K562 (cell line): ENCODE measurements at regions not wholly inside any gene's neighbourhood (a gene's known extent, or its start where the extent isn't known, plus 50 kb on each side); places are given as distances from the start of the nearest gene placed in this dataset.

Experiments used
- ATAC-seq: fragments of 200-7000 bp; cut with Tn5 transposase; 3 replicates; pipeline ENCODE4 v1.9.1; 2020; ENCODE audit warnings: moderate library complexity
- BruUV-seq: library from RNA; stranded (reverse); fragments of 400-500 nt; replicated peaks from 2 replicates; lab custom pipeline; 2021; lab: Mats Ljungman, UMichigan
- CTCF ChIA-PET: fragments of 300-600 bp; formaldehyde crosslinking; extraction: SDS; loops from one replicate; lab custom pipeline; 2021; ENCODE audit warnings: low intra/inter-chr PET ratio; lab: Yijun Ruan, JAX
- POLR2A ChIA-PET: fragments of 300-600, 350-650 bp; sonication (Branson Sonifier 250); formaldehyde crosslinking; extraction: SDS; loops from one replicate; lab custom pipeline; 2021; ENCODE audit warnings: antibody characterized with exemption, inconsistent platforms; lab: Yijun Ruan, JAX
- DNase-seq, 4 experiments: peaks; one replicate each; pipeline versions ENCODE4 v3.0.0 to v3.0.0-alpha.2; 2011 to 2018; ENCODE audit warnings: low spot score in 3 of 4, mixed read lengths in 3 of 4; ENCODE audit errors: extremely low read depth in 1 of 4
- FAIRE-seq: peaks from 2 replicates; lab custom pipeline; 2011; peaks lifted over from hg19 to GRCh38; lab: Jason Lieb, UNC
- H2AFZ ChIP-seq: 2 replicates; pipeline ENCODE4 v1.6.0; 2011; ENCODE audit warnings: low read depth, low read length, control low read depth, inconsistent platforms
- H3K27ac ChIP-seq: fragments of 200-600 bp; 3 replicates; pipeline ENCODE4 v1.8.0; 2011; ENCODE audit warnings: low read depth, mild to moderate bottlenecking, control low read depth, inconsistent platforms, low read length, moderate library complexity, mixed read lengths; ENCODE audit errors: extremely low read depth
- H3K27me3 ChIP-seq, 2 experiments: fragments of 300-600 bp in 1 of 2; 2 replicates in 1 of 2; 3 replicates in 1 of 2; pipeline versions ENCODE4 v1.6.0 to v1.8.0; 2011; ENCODE audit warnings: inconsistent platforms in 2 of 2, low read length in 2 of 2, mild to moderate bottlenecking in 1 of 2, mixed read lengths in 1 of 2, moderate library complexity in 1 of 2; ENCODE audit not compliant: control insufficient read depth in 2 of 2, insufficient read depth in 2 of 2
- H3K36me3 ChIP-seq: fragments of 300-600 bp; 3 replicates; pipeline ENCODE4 v1.8.0; 2011; ENCODE audit warnings: mild to moderate bottlenecking, low read length, inconsistent platforms; ENCODE audit not compliant: control insufficient read depth, insufficient read depth
- H3K4me1 ChIP-seq, 2 experiments: fragments of 200-600 bp in 1 of 2; replicated peaks in 1 of 2; 2 replicates in 1 of 2; 3 replicates in 1 of 2; pipeline versions ENCODE4 v1.5.1 to v1.8.0; 2011; ENCODE audit warnings: inconsistent platforms in 2 of 2, low read length in 2 of 2, mild to moderate bottlenecking in 1 of 2, mixed read lengths in 1 of 2, moderate library complexity in 1 of 2; ENCODE audit not compliant: control insufficient read depth in 2 of 2, insufficient read depth in 2 of 2
- H3K4me2 ChIP-seq: 2 replicates; pipeline ENCODE4 v1.6.1; 2011; ENCODE audit warnings: low read length, control low read depth, inconsistent platforms, mixed read lengths; ENCODE audit not compliant: insufficient read depth
- H3K4me3 ChIP-seq: fragments of 200-600 bp; sonication (generic), shearing (Covaris generic); 2 replicates; pipeline ENCODE4 v1.5.1; 2016; ENCODE audit warnings: control low read depth, inconsistent platforms
- H3K79me2 ChIP-seq: fragments of 200-600 bp; 3 replicates; pipeline ENCODE4 v1.8.0; 2011; ENCODE audit warnings: low read length, inconsistent platforms; ENCODE audit not compliant: control insufficient read depth, insufficient read depth
- H3K9ac ChIP-seq, 2 experiments: 2 replicates each; pipeline versions ENCODE4 v1.6.0 to v1.6.1; 2011; ENCODE audit warnings: low read depth in 2 of 2, low read length in 2 of 2, control low read depth in 1 of 2, inconsistent platforms in 1 of 2, mild to moderate bottlenecking in 1 of 2, mixed read lengths in 1 of 2; ENCODE audit not compliant: insufficient read depth in 1 of 2
- H3K9me1 ChIP-seq: one replicate; pipeline ENCODE4 v1.6.0; 2011; ENCODE audit warnings: inconsistent platforms, mild to moderate bottlenecking, low read length, moderate library complexity; ENCODE audit not compliant: control insufficient read depth, insufficient read depth
- H3K9me3 ChIP-seq: replicated peaks from 2 replicates; pipeline ENCODE4 v1.5.1; 2011; ENCODE audit warnings: low read depth, low read length, inconsistent platforms; ENCODE audit not compliant: control insufficient read depth, insufficient read depth
- H4K20me1 ChIP-seq: replicated peaks from 2 replicates; pipeline ENCODE4 v1.6.1; 2011; ENCODE audit warnings: low read length, inconsistent platforms, mixed read lengths; ENCODE audit not compliant: control insufficient read depth, insufficient read depth
- COPS2 ChIP-seq: fragments of 450-650 bp; conservative IDR thresholded peaks from 2 replicates; pipeline ENCODE4 v1.6.1; 2016; ENCODE audit warnings: mild to moderate bottlenecking, moderate library complexity
- ETV6 ChIP-seq, 3 experiments: fragments of 150-350 bp in 1 of 3; sonication (generic) in 1 of 3; formaldehyde crosslinking in 1 of 3; IDR thresholded peaks; 2 replicates each; pipeline versions ENCODE4 v1.6.1 to v1.8.0; 2014 to 2022; ENCODE audit warnings: borderline replicate concordance in 2 of 3, low read depth in 2 of 3, antibody characterized with exemption in 1 of 3, low read length in 1 of 3, mild to moderate bottlenecking in 1 of 3, missing genetic modification reagents in 1 of 3
- POU5F1 ChIP-seq: fragments of 150-350 bp; IDR thresholded peaks from 2 replicates; pipeline ENCODE4 v1.6.1; 2014; ENCODE audit warnings: borderline replicate concordance, low read length, low read depth, mild to moderate bottlenecking; ENCODE audit not compliant: partially characterized antibody
- RBM22 ChIP-seq: fragments of 200-400 bp; formaldehyde crosslinking; IDR thresholded peaks from 2 replicates; pipeline ENCODE4 v1.6.1; 2018; ENCODE audit warnings: low read length, low read depth; ENCODE audit not compliant: poor library complexity, severe bottlenecking
- XRCC3 ChIP-seq: fragments of 450-650 bp; IDR thresholded peaks from 2 replicates; pipeline ENCODE4 v1.6.1; 2017; ENCODE audit warnings: mild to moderate bottlenecking, moderate library complexity
- ZNF165 ChIP-seq: fragments of 250-450 bp; sonication (Bioruptor Pico); IDR thresholded peaks from 2 replicates; pipeline ENCODE4 v1.4.0; 2020; ENCODE audit warnings: borderline replicate concordance
- ZNF384 ChIP-seq: IDR thresholded peaks from 2 replicates; pipeline ENCODE4 v1.6.1; 2012; ENCODE audit warnings: low read depth, low read length, improper control_type of control experiment
- ZNF41 ChIP-seq: fragments of 250-450 bp; sonication (Bioruptor Pico); conservative IDR thresholded peaks from 2 replicates; pipeline ENCODE4 v1.4.0; 2020; ENCODE audit warnings: mild to moderate bottlenecking
- ZNF57 ChIP-seq: fragments of 450-650 bp; formaldehyde crosslinking; IDR thresholded peaks from 2 replicates; pipeline ENCODE4 v1.4.0; 2020; ENCODE audit warnings: mild to moderate bottlenecking, moderate library complexity
- ZNF830 ChIP-seq: fragments of 250-450 bp; sonication (Bioruptor Pico); IDR thresholded peaks from 2 replicates; pipeline ENCODE4 v1.5.0; 2021; ENCODE audit warnings: mild to moderate bottlenecking
- WGBS: fragments of 100-300 bp; shearing (Covaris generic); methylation state at CpG from one replicate; pipeline ENCODE4 v1.1.6; 2016; ENCODE audit warnings: low coverage, mixed read lengths; ENCODE audit not compliant: insufficient coverage; ENCODE audit errors: missing lambda C conversion rate; 5-methylcytosine and 5-hydroxymethylcytosine counted together
- in situ Hi-C: fragments of 300-500 bp; cut with MboI; formaldehyde crosslinking; loops from 4 replicates; pipeline ENCODE4 v1.15.0; 2018; ENCODE audit warnings: inconsistent platforms, mixed read lengths
- intact Hi-C: fragments of 100-400 bp; cut with micrococcal nuclease; formaldehyde crosslinking; loops from 2 replicates; pipeline ENCODE4 v1.14.2; 2022
- TF ChIP-seq, protein P1 (sequence below), 2 experiments: IDR thresholded peaks in 1 of 2; conservative IDR thresholded peaks in 1 of 2; 2 replicates each; pipeline ENCODE4 v1.6.1; 2016; ENCODE audit warnings: low read depth in 2 of 2, mild to moderate bottlenecking in 1 of 2, missing compliant biosample characterization in 1 of 2, missing genetic modification characterization in 1 of 2, moderate library complexity in 1 of 2
- TF ChIP-seq, protein P2 (sequence below): fragments of 250-450 bp; sonication (Bioruptor Pico); IDR thresholded peaks from 2 replicates; pipeline ENCODE4 v1.8.0; 2021; ENCODE audit warnings: moderate library complexity, mild to moderate bottlenecking, inconsistent platforms

DNA sequence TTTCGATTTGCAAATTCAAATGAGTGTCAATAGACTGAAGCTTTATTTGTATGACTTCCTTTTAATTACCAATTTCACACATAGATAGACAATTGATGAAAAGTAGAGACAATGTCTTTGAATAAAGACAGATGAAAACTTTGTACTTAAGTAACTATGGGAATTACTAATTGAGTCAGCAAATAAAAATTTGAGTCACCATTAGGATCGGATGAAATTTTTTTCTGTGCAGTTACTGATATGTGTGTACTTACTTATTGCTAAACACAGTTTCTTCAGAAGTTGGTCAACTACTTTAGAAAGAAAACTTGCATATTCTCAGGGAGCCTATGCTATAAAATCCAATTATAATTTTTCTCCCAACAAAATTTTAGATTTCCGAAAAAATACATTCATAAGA is 224.9 kb upstream of the SLC16A7 start:
- POLR2A ChIA-PET: no interaction called here
- no peak overlapping the region for H3K4me3 ChIP-seq
- H2AFZ ChIP-seq: no peak overlapping the region
- H3K9me1 ChIP-seq: no peaks in the 10 kb centered on the region
- H3K27ac ChIP-seq: no peak overlapping the region
- H4K20me1 ChIP-seq: no peaks in the 10 kb centered on the region
- no peaks in the 10 kb centered on the region; the same call in 1 of the 2 replicates for H3K9me3 ChIP-seq
- no peaks in the 10 kb centered on the region for H3K79me2 ChIP-seq
- no peak for TF ChIP-seq XRCC3
- no peak for TF ChIP-seq ETV6 (IDR thresholded peaks at IDR 0.05; ENCODE audit: borderline replicate concordance in 1 of 2, low read depth in 2 of 2, low read length in 1 of 2)
- no peak for TF ChIP-seq ETV6 (CRISPR knock-in tag; IDR thresholded peaks at IDR 0.05; ENCODE audit: borderline replicate concordance)
- TF ChIP-seq COPS2: no peak
- TF ChIP-seq, protein P1, sequence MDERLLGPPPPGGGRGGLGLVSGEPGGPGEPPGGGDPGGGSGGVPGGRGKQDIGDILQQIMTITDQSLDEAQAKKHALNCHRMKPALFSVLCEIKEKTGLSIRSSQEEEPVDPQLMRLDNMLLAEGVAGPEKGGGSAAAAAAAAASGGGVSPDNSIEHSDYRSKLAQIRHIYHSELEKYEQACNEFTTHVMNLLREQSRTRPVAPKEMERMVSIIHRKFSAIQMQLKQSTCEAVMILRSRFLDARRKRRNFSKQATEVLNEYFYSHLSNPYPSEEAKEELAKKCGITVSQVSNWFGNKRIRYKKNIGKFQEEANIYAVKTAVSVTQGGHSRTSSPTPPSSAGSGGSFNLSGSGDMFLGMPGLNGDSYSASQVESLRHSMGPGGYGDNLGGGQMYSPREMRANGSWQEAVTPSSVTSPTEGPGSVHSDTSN (CRISPR knock-in tag; IDR thresholded peaks at IDR 0.05; ENCODE audit: low read depth): no peak
- TF ChIP-seq, protein P1 (tag; conservative IDR thresholded peaks at IDR 0.05; ENCODE audit: low read depth): no peak
- no peak for TF ChIP-seq ZNF57 (CRISPR knock-in tag)
- TF ChIP-seq ZNF41 (CRISPR knock-in tag): no peak
- TF ChIP-seq, protein P2, sequence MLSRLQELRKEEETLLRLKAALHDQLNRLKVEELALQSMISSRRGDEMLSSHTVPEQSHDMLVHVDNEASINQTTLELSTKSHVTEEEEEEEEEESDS (CRISPR knock-in tag): no peak
- no peak for TF ChIP-seq ZNF830
- TF ChIP-seq RBM22: no peak
- no peak for TF ChIP-seq ZNF165
- TF ChIP-seq POU5F1: no peak
- no peak for TF ChIP-seq ZNF384
- no peak overlapping the region for H3K4me2 ChIP-seq
- no peaks in the 10 kb centered on the region for H3K4me1 ChIP-seq
- intact Hi-C loops (no loop called here), in situ Hi-C loops (no loop called here)
- no peaks in the 10 kb centered on the region for H3K36me3 ChIP-seq
- ATAC-seq (no peak), FAIRE-seq (no peak), DNase-seq (no peak)
- no peaks in the 10 kb centered on the region for H3K27me3 ChIP-seq
- CTCF ChIA-PET: no interaction called here
- no peak overlapping the region for H3K9ac ChIP-seq
- BruUV-seq: no TSS peak
- 0% methylated on average over 3 of the region's 3 CpGs for WGBS
